ENCODE measurements at regions not wholly inside any gene's neighbourhood (a gene's known extent, or its start where the extent isn't known, plus 50 kb on each side); places are given as distances from the start of the nearest gene placed in this dataset.

- Mint-ChIP-seq H3K27me3 (ENCODE audit: insufficient read depth, unreplicated experiment) (peaks cover 25% of the 10 kb centered on the region), H3K36me3 (ENCODE audit: insufficient read depth, unreplicated experiment) (no peaks in the 10 kb centered on the region), H3K4me1 (ENCODE audit: low read depth, unreplicated experiment) (no peaks in the 10 kb centered on the region), H3K9me3 (ENCODE audit: unreplicated experiment) (no peaks in the 10 kb centered on the region), H3K4me3 (ENCODE audit: unreplicated experiment) (no peak overlapping the region), H3K27ac (ENCODE audit: unreplicated experiment) (no peak overlapping the region)
- ChIA-PET POLR2A (no interaction called here), CTCF (no interaction called here)
- no TSS peak for BruUV-seq (replicated peaks)
- Histone ChIP-seq H3K4me1 (no peaks in the 10 kb centered on the region), H3K27me3 (replicated peaks; ENCODE audit: control insufficient read depth, insufficient read depth, low read length) (no peaks in the 10 kb centered on the region; the same call in none of the 2 replicates), H3K36me3 (ENCODE audit: control insufficient read depth, insufficient read depth, low read length) (no peaks in the 10 kb centered on the region), H3K9me3 (no peaks in the 10 kb centered on the region), H3K4me3 (ENCODE audit: low read depth, low read length) (no peak overlapping the region)
- no peak for DNase-seq
- intact Hi-C loops (cut with micrococcal nuclease; ENCODE audit: unreplicated experiment), result no loop called here
- TF ChIP-seq CTCF (IDR thresholded peaks at IDR 0.05; ENCODE audit: insufficient read depth in 1 of 2, low read depth in 1 of 2, low read length in 1 of 2, severe bottlenecking in 1 of 2, unreplicated experiment in 1 of 2), result no peak
These were observed 50.4 kb upstream of the CTNNBL1 start for GRCh38 chr20:37643400-37643799.

GRCh38 chr20:37642246-37642645 is 51.6 kb upstream of the CTNNBL1 start:
- CTCF ChIA-PET, result no interaction called here

DNA sequence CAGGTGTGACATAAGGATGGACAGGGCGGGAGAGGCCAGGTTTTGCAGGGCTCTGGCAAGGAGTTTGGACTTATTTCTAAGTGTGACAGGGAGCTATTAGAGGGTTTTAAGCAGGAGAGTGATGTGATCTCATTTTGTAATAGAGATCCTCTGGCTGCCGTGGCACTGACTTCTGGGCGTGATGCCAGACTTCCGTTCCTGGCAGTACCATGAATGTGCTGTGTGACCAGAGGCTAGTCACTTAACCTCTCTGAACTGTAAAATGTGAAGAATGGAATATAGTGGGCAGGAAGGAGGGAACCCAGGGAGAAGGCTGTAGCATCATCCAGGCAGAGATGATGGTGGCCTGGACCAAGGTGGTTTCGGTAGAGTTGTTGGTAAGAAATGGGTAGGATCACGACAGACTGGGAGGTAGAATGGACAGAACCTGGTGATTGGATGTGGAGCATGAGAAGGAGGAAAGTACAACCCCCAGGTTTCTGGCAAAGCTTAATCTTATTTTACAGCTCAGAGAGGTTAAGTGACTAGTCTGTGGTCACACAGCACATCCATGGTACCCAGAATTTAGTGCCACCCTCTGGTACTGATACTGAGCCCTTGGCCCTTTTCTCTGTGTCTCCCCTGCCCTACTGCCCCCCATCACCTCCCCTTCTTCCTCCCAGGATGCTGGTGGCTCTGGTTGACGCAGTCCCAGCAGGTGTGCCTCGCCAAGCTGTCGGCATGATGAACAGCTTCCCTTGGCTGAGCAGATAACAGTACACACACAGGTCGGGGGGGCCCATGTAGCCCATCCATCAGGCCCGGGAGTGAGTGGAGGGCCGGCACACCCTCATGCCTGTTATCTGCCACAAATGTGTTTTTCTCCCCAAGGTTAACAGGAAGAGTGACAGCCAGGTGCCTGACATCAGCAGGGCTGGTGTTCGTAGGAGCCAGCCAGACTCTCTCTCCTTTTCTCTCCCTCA is 52.9 kb upstream of the CTNNBL1 start:
- TF ChIP-seq CTCF (IDR thresholded peaks at IDR 0.05; ENCODE audit: insufficient read depth in 1 of 2, low read depth in 1 of 2, low read length in 1 of 2, severe bottlenecking in 1 of 2, unreplicated experiment in 1 of 2), result no peak
- H3K36me3 ChIP-seq (ENCODE audit: control insufficient read depth, insufficient read depth, low read length), result no peaks in the 10 kb centered on the region
- CTCF ChIA-PET, result no interaction called here
- POLR2A ChIA-PET, result no interaction called here
- intact Hi-C loops (cut with micrococcal nuclease; ENCODE audit: unreplicated experiment), result no loop called here
- H3K27me3 ChIP-seq (replicated peaks; ENCODE audit: control insufficient read depth, insufficient read depth, low read length), result no peaks in the 10 kb centered on the region; the same call in none of the 2 replicates
- BruUV-seq (replicated peaks), result no TSS peak
- Mint-ChIP-seq H3K27me3 (ENCODE audit: insufficient read depth, unreplicated experiment) (peaks cover 25% of the 10 kb centered on the region), H3K9me3 (ENCODE audit: unreplicated experiment) (no peaks in the 10 kb centered on the region), H3K4me1 (ENCODE audit: low read depth, unreplicated experiment) (no peaks in the 10 kb centered on the region), H3K4me3 (ENCODE audit: unreplicated experiment) (no peak overlapping the region), H3K36me3 (ENCODE audit: insufficient read depth, unreplicated experiment) (no peaks in the 10 kb centered on the region), H3K27ac (ENCODE audit: unreplicated experiment) (no peak overlapping the region)
- no peaks in the 10 kb centered on the region; the same call in 1 of the 2 replicates for H3K9me3 ChIP-seq
- DNase-seq, result no peak
- H3K4me3 ChIP-seq (ENCODE audit: low read depth, low read length), result no peak overlapping the region
- H3K4me1 ChIP-seq, result no peaks in the 10 kb centered on the region; the same call in 1 of the 2 replicates

More at GRCh38 chr20:37642246-37642645, 51.6 kb upstream of the CTNNBL1 start:
- Mint-ChIP-seq H3K27ac (ENCODE audit: unreplicated experiment) (no peak overlapping the region), H3K27me3 (ENCODE audit: insufficient read depth, unreplicated experiment) (peaks cover 25% of the 10 kb centered on the region), H3K4me3 (ENCODE audit: unreplicated experiment) (no peak overlapping the region), H3K36me3 (ENCODE audit: insufficient read depth, unreplicated experiment) (no peaks in the 10 kb centered on the region), H3K9me3 (ENCODE audit: unreplicated experiment) (no peaks in the 10 kb centered on the region), H3K4me1 (ENCODE audit: low read depth, unreplicated experiment) (no peaks in the 10 kb centered on the region)
- no peaks in the 10 kb centered on the region for H3K9me3 ChIP-seq
- TF ChIP-seq CTCF (IDR thresholded peaks at IDR 0.05; ENCODE audit: insufficient read depth in 1 of 2, low read depth in 1 of 2, low read length in 1 of 2, severe bottlenecking in 1 of 2, unreplicated experiment in 1 of 2), result no peak
- H3K36me3 ChIP-seq (ENCODE audit: control insufficient read depth, insufficient read depth, low read length), result no peaks in the 10 kb centered on the region
- no peaks in the 10 kb centered on the region for H3K4me1 ChIP-seq
- no peaks in the 10 kb centered on the region; the same call in none of the 2 replicates for H3K27me3 ChIP-seq (replicated peaks; ENCODE audit: control insufficient read depth, insufficient read depth, low read length)
- no TSS peak for BruUV-seq (replicated peaks)
- DNase-seq, result no peak
- intact Hi-C loops (cut with micrococcal nuclease; ENCODE audit: unreplicated experiment), result no loop called here
- POLR2A ChIA-PET, result no interaction called here
- H3K4me3 ChIP-seq (ENCODE audit: low read depth, low read length), result no peak overlapping the region

Data from Caco-2 (cell line).